GM18520 (cell line): ENCODE measurements at regions not wholly inside any gene's neighbourhood (a gene's known extent, or its start where the extent isn't known, plus 50 kb on each side); places are given as distances from the start of the nearest gene placed in this dataset.

ENCODE experiments used
- ATAC-seq: cut with Tn5 transposase; IDR thresholded peaks from one replicate; pipeline ENCODE4 v1.9.1; 2021; ENCODE audit not compliant: unreplicated experiment

DNA sequence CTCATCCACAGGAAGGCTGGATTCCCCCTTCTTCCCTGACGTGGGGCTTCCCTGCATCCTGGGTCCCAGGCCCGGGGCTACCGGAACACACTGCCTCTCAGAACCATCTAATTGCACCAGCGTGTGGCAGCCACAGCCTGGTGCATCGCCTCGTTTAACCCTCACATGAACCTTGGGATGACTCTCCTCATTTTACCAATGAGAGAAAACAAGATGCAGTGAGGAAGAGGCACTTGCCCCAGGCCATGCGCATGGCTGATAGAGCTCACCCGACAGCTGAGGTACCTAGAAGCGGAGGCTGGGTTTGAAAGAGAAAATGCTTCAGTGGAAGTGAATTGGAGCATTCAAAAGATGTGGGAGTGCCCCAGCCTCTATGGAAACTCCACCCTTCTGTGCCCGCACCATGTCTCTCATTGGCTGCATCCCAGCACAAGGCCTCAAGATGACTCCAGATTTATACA is 162.3 kb downstream of the KATNIP start:
- ATAC-seq, result no peak

DNA sequence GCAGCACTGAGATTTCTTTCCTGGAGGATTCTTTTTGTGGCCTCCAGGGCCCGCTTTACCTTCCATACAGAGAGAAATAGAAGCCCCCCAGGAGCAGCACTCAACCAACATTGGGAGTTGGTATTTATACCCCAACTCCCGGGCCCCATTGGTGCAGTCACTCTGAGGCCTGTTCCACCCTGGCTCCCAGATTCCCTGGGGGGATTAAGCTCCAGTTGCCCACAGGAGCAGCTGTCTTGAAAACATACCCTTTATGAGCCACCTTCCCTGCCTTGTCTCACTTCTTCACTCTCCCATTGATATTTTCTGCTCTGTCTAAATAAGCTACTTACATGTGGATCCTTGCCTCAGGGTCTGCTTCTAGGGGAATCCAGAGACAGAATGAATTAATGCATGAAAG is 167.8 kb downstream of the KATNIP start:
- ATAC-seq, result no peak

DNA sequence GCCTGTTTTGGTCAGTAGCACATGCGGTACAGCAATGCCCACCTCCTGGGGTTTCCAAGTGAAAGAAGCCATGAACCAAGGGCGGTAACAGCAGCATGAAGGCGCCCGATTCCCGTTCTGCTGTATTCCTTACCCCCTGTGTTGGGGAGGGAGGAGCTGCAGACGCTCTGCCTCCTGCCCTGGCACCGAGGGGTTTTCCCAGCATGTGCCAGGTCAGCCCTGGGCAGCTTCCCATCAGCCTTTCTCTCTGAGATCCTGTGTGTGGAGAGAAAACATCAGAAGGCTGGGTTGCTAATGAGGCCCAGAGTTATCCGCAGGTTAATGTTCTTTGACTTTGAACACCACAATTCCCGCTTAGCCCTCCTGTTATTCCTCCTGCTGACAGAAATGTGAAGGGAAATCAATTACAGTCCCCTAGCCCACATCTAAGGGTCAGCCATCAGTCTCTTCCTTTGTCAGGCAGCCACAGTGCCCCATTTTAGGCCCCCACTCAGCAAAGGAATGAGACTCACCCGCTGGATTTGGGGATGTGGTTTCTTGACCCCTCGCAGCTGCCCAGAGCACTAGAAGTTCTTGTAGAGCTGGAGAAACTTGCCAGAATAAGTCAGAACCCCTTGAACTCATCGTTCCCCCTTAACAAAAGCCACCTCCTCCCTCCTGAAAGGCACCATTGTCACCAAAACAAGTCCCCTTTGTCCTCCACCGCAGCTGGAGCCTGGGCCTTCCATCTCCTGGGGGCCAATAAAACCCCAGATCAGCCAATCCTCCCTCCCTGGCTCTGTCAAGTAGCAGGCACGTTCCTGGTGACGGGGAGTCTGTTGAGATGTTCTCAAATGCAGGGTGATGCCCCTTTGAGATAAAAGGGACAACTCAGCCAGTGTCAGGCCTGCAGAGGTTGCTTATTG is 168.5 kb downstream of the KATNIP start:
- no peak for ATAC-seq

- no peak for ATAC-seq
Measured at GRCh38 chr16:27719106-27719445, 169.1 kb downstream of the KATNIP start.

DNA sequence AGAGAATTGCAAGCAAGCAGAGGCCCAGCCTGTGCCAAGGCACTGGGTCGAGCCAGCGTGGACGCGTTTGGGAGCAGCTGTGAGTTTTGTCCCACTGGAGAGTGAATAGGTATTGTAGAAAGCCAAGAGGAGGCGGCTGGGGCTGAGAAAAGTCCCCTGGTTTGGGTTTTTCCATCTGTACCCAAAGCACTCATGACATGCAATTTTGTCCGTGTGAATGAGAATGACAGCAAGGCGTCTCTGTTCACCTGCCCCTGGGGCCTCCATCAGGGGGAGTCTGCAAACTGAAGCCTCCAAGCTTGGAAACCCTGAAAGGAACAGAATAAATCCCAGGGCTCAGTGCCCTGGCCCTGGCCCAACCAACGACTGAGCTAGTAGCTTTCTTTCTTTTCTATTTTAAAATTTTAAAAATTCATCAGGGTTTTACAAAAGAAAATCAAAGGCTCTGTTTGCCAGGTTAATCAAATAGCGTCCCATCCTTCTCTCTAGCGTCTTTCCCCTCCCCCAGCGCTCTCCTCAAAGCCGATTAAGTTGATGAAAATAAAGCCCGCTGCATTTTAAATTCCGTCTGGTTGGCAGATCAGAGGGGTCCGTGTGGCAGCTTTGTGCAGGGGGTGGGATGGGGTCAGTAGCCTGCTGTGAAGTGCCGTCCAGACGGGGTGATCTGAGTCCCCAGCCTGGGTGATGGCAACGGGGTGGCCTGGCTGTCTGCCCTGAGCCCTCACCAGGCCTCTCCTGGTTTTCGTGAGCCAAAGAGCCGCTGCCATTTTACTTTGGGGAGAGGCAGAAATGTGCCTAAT is 171.0 kb downstream of the KATNIP start:
- no peak for ATAC-seq

- ATAC-seq, result no peak
Measured at GRCh38 chr16:27721531-27722181, 171.7 kb downstream of the KATNIP start.

GRCh38 chr16:27722207-27722606 is 172.3 kb downstream of the KATNIP start:
- no peak for ATAC-seq

DNA sequence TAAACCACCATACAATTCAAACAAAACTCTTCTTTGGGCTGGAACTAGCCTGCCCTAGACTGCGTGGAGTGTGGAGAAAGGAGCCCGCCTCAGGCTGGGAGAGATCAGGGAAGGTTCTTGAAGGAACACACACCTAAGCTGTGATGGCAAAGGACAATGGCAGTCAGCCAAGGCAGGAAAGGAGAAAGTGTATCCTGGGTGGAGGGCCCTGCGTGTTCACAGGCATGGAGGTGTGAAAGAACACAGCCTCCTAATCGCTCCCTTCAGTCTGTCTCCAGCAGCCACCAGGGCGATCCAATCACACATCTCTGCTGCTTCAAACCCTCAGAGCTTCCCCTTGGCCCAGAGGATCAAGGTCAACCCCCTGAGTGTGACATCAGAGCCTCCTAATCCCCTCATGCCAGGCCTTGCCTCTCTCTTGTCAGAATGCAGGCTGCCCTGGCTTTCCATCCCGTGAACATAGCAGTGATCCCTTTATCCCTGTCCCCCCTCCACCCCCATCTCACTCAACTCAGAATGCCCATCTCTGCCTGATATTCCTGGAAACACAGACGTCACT is 173.0 kb downstream of the KATNIP start:
- no peak for ATAC-seq

- no peak for ATAC-seq
Measured at GRCh38 chr16:27723711-27724481, 174.0 kb downstream of the KATNIP start.

GRCh38 chr16:27724482-27725235 is 174.7 kb downstream of the KATNIP start:
- no peak for ATAC-seq

DNA sequence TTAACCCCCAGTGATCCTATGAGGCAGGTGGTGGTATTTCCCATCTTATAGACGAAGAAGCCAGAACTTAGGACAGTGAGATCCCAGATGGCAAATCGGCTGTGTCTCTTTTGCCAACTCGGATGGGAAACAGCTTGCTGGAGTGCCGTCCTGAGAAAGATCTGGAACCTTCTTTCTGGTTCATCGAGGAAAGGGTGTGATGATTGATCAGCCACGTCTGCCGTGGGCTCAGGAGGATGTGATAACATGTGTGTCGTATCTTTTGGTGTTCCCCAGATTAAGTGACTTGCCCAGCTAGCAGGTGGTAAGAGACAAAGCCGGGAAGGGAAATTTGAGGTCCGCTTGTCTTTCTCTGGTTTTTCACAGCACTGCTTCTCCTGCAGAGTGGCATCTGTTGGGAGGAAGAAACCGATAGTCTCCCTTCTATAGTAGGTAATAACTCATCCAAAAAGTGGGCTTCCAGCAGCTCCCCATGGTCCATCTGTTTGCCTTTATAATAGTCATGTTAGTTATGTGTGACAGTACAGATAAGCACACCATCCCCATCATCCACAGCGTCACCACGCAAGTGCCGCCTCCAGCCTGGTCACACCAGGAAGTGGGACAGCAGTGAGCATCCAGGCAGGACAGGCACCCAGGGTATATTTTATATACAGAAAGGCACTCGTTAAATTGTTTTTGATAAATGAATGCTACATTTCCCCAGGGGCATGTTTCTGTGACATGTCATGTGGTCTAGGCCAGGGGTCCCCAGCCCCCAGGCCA is 175.5 kb downstream of the KATNIP start:
- ATAC-seq, result no peak

- ATAC-seq, result no peak
Measured at GRCh38 chr16:27726621-27727261, 176.8 kb downstream of the KATNIP start.

DNA sequence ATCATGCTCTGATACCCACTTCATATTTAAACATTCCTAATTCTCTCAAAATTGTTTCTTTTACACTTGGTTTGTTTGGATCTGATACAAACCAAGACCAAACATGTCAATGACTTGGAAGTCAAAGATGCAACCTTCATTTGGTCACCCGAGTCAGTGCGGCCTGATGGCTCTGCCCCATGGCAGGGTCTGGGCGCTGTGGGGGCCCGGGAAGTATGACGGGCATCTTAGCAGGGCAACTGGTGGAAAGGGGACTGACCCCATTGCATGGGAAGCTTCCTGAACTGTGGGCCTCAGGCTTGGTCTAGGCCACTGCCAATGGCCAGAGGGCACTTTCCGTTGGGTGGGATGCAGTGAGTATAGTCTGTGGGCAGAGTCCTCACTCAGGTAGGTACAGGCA is 178.0 kb downstream of the KATNIP start:
- ATAC-seq, result no peak

GRCh38 chr16:27728691-27729090 is 178.7 kb downstream of the KATNIP start:
- ATAC-seq, result no peak

GRCh38 chr16:27729516-27730304 is 179.8 kb downstream of the KATNIP start:
- ATAC-seq, result no peak

- ATAC-seq, result no peak
Measured at GRCh38 chr16:27730661-27731210, 180.8 kb downstream of the KATNIP start.

GRCh38 chr16:27735031-27735430 is 185.1 kb downstream of the KATNIP start:
- no peak for ATAC-seq
